Mesenchymal stem cell (in vitro differentiated cells and primary cell): ENCODE measurements at regions not wholly inside any gene's neighbourhood (a gene's known extent, or its start where the extent isn't known, plus 50 kb on each side); places are given as distances from the start of the nearest gene placed in this dataset.

Experiments
- DNase-seq: peaks from one replicate; pipeline ENCODE4 v3.0.0-alpha.2; 2013
- H2AFZ ChIP-seq: one replicate; pipeline ENCODE4 v1.6.1; 2013; ENCODE audit warnings: low read depth, mild to moderate bottlenecking, control low read depth, inconsistent platforms, low read length, moderate library complexity
- H2AK5ac ChIP-seq: 2 replicates; pipeline ENCODE4 v1.6.1; 2013; ENCODE audit warnings: low read length, moderate library complexity, mild to moderate bottlenecking, inconsistent platforms; ENCODE audit not compliant: severe bottlenecking
- H2BK120ac ChIP-seq: one replicate; pipeline ENCODE4 v1.6.1; 2013; ENCODE audit warnings: low read depth, mild to moderate bottlenecking, inconsistent platforms, low read length, moderate library complexity
- H2BK12ac ChIP-seq, 2 experiments: one replicate each; pipeline ENCODE4 v1.6.1; 2013; ENCODE audit warnings: inconsistent platforms in 2 of 2, low read length in 2 of 2, mild to moderate bottlenecking in 2 of 2, moderate library complexity in 2 of 2, control low read depth in 1 of 2
- H2BK15ac ChIP-seq: one replicate; pipeline ENCODE4 v1.6.1; 2013; ENCODE audit warnings: mild to moderate bottlenecking, low read depth, inconsistent platforms; ENCODE audit not compliant: poor library complexity, severe bottlenecking
- H2BK5ac ChIP-seq: 2 replicates; pipeline ENCODE4 v1.6.1; 2013; ENCODE audit warnings: low read depth, mild to moderate bottlenecking, low read length, control low read depth, inconsistent platforms; ENCODE audit not compliant: poor library complexity, severe bottlenecking
- H3K14ac ChIP-seq, 2 experiments: one replicate each; pipeline ENCODE4 v1.6.1; 2013; ENCODE audit warnings: inconsistent platforms in 2 of 2, low read length in 2 of 2, control low read depth in 1 of 2, mild to moderate bottlenecking in 1 of 2, moderate library complexity in 1 of 2
- H3K18ac ChIP-seq, 2 experiments: one replicate each; pipeline ENCODE4 v1.6.1; 2013; ENCODE audit warnings: inconsistent platforms in 2 of 2, low read length in 2 of 2, control low read depth in 1 of 2, low read depth in 1 of 2, mild to moderate bottlenecking in 1 of 2
- H3K23ac ChIP-seq, 2 experiments: one replicate each; pipeline ENCODE4 v1.6.1; 2013; ENCODE audit warnings: inconsistent platforms in 2 of 2, low read length in 2 of 2, mild to moderate bottlenecking in 2 of 2, moderate library complexity in 2 of 2, control low read depth in 1 of 2
- H3K27ac ChIP-seq: 2 replicates; pipeline ENCODE4 v1.5.1; 2013; ENCODE audit warnings: mild to moderate bottlenecking, moderate library complexity, low read length, control low read depth, inconsistent platforms; ENCODE audit not compliant: poor library complexity, severe bottlenecking
- H3K27me3 ChIP-seq, 2 experiments: 2 replicates each; pipeline versions ENCODE4 v1.6.1 to v1.7.0; 2013; ENCODE audit warnings: low read length in 2 of 2, mild to moderate bottlenecking in 2 of 2, moderate library complexity in 2 of 2, control low read depth in 1 of 2, inconsistent platforms in 1 of 2; ENCODE audit not compliant: control insufficient read depth in 1 of 2, insufficient read depth in 1 of 2
- H3K36me3 ChIP-seq, 2 experiments: 2 replicates each; pipeline versions ENCODE4 v1.6.1 to v1.7.0; 2013; ENCODE audit warnings: low read length in 2 of 2, control low read depth in 1 of 2, inconsistent platforms in 1 of 2, low read depth in 1 of 2, mild to moderate bottlenecking in 1 of 2; ENCODE audit not compliant: insufficient read depth in 2 of 2, control insufficient read depth in 1 of 2
- H3K4ac ChIP-seq, 2 experiments: one replicate each; pipeline ENCODE4 v1.6.1; 2013; ENCODE audit warnings: inconsistent platforms in 2 of 2, low read length in 2 of 2, mild to moderate bottlenecking in 2 of 2, moderate library complexity in 2 of 2, control low read depth in 1 of 2, low read depth in 1 of 2
- H3K4me1 ChIP-seq: 2 replicates; pipeline ENCODE4 v1.6.1; 2013; ENCODE audit warnings: low read depth, low read length, control low read depth; ENCODE audit not compliant: control insufficient read depth, insufficient read depth
- H3K4me2 ChIP-seq: 2 replicates; pipeline ENCODE4 v1.6.1; 2013; ENCODE audit warnings: low read length, mild to moderate bottlenecking, inconsistent platforms; ENCODE audit not compliant: poor library complexity, severe bottlenecking
- H3K4me3 ChIP-seq, 2 experiments: 2 replicates each; pipeline versions ENCODE4 v1.5.1 to v1.7.0; 2013; ENCODE audit warnings: low read length in 2 of 2, mild to moderate bottlenecking in 2 of 2, control low read depth in 1 of 2, low read depth in 1 of 2; ENCODE audit not compliant: insufficient read depth in 1 of 2
- H3K79me1 ChIP-seq: replicated peaks from 2 replicates; pipeline ENCODE4 v1.6.1; 2013; ENCODE audit warnings: mild to moderate bottlenecking, control low read depth, low read length, inconsistent platforms; ENCODE audit not compliant: poor library complexity, severe bottlenecking
- H3K9ac ChIP-seq: 2 replicates; pipeline ENCODE4 v1.7.0; 2013; ENCODE audit warnings: mild to moderate bottlenecking, low read length, moderate library complexity
- H3K9me3 ChIP-seq: 2 replicates; pipeline ENCODE4 v1.7.0; 2013; ENCODE audit warnings: mild to moderate bottlenecking, low read length; ENCODE audit not compliant: control insufficient read depth
- H4K8ac ChIP-seq: one replicate; pipeline ENCODE4 v1.6.1; 2013; ENCODE audit warnings: inconsistent platforms, mild to moderate bottlenecking, low read length, moderate library complexity
- H4K91ac ChIP-seq: one replicate; pipeline ENCODE4 v1.6.1; 2013; ENCODE audit warnings: mild to moderate bottlenecking, low read length, inconsistent platforms
- WGBS: methylation state at CpG from one replicate; pipeline ENCODE4 v1.1.7; 2013; ENCODE audit warnings: mixed read lengths; 5-methylcytosine and 5-hydroxymethylcytosine counted together

DNA sequence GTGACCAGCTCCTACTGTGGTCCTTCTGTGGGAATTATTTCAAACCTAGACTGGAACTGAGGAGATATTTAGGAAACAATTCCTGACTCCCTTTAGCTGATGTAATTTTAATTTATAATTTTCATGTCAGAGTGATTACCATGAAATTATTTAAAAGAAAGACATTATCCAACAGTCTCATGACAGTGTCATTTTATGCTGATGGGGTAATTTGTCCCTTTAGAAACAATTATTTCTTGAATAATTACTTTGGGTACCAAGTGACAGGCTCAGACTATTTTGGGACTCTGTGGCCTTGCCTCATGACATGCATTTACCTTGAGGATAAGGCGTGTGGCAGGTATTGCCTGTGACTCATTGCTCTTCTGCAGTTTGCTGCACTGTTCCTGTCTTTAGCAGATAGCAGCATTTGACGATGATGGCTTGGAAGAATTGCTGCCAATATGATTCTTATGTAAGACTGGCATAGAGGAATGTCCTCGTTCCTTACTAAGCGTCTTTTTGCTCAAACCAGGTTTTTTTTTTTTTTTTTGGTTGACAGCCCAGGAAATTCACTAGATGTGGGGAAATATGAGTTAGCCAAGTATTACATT, 206.0 kb upstream of the HMCN1 start:
- no peak overlapping the region for H3K18ac ChIP-seq
- H4K8ac ChIP-seq: no peak overlapping the region
- no peak for DNase-seq
- H3K36me3 ChIP-seq: no peaks in the 10 kb centered on the region
- no peaks in the 10 kb centered on the region for H3K79me1 ChIP-seq
- no peak overlapping the region for H3K4me2 ChIP-seq
- H2BK12ac ChIP-seq: no peak overlapping the region
- H3K9ac ChIP-seq: no peak overlapping the region
- H3K4ac ChIP-seq: no peak overlapping the region
- no peak overlapping the region for H3K14ac ChIP-seq
- no peak overlapping the region for H2AFZ ChIP-seq
- H2AK5ac ChIP-seq: no peak overlapping the region
- no peaks in the 10 kb centered on the region for H3K9me3 ChIP-seq
- H3K4me3 ChIP-seq: no peak overlapping the region
- H2BK120ac ChIP-seq: no peak overlapping the region
- H3K4me1 ChIP-seq: no peaks in the 10 kb centered on the region
- H2BK15ac ChIP-seq: no peak overlapping the region
- 94% methylated on average over 4 of the region's 4 CpGs for WGBS
- H3K27ac ChIP-seq: no peak overlapping the region
- no peak overlapping the region for H3K23ac ChIP-seq
- H3K27me3 ChIP-seq: no peaks in the 10 kb centered on the region
- no peak overlapping the region for H2BK5ac ChIP-seq
- no peak overlapping the region for H4K91ac ChIP-seq

DNA sequence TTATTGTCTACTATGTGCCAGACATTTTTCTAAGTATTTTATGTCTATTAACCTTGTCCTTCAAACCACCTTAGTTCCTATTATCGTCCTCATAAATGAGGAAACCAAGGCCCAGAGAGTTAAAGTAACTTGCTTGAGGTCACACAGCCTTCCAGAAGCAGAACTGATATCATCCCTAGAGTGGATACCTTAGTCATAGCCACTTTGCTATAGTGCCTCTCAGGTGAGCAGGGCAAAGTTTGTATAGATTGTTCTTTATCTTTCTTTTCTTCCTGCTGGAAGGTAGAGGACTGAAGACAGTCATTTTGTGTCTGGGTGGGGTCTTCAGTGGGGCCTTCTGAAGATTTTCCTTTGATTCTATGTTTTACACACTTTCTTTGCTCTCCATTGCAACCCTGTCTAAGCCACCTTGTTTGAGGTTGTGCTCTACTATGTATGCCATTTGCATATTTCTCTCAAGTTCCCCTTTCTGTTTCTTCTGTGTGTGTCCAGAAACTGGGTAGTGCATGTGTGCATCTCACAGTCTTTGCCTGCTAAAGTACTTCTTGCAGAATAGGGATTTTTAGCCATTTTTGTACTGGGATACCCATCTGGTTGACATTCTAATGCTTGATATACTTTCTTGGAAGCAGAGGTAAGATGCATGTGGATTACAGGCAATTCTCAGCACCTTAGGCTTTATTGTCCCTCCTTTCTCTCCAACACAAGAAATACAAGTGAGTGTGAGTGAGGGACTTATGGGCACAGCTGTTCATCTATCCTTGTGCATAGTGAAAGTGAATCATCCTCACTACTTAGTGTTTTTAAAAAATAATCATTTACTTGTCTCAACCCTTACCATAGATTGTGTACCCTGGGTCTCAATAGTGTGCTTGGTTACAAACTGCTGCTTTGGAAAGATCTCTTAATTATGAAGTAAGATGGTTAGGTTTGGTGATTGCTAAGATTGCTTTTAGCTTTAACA, 207.6 kb upstream of the HMCN1 start:
- Histone ChIP-seq H3K9me3 (no peaks in the 10 kb centered on the region), H2AFZ (no peak overlapping the region), H3K4me1 (no peaks in the 10 kb centered on the region), H2BK5ac (no peak overlapping the region), H3K79me1 (no peaks in the 10 kb centered on the region), H3K9ac (no peak overlapping the region), H3K36me3 (no peaks in the 10 kb centered on the region), H2AK5ac (no peak overlapping the region), H4K8ac (no peak overlapping the region), H3K4me3 (no peak overlapping the region), H2BK15ac (no peak overlapping the region), H3K4ac (no peak overlapping the region), H3K18ac (no peak overlapping the region), H3K4me2 (no peak overlapping the region), H3K27ac (no peak overlapping the region), H2BK120ac (no peak overlapping the region), H4K91ac (no peak overlapping the region), H3K14ac (no peak overlapping the region), H2BK12ac (no peak overlapping the region), H3K23ac (no peak overlapping the region), H3K27me3 (no peaks in the 10 kb centered on the region)
- WGBS: 100% methylated on average over 1 of the region's 1 CpG
- no peak for DNase-seq

- Histone ChIP-seq H2BK12ac (no peak overlapping the region), H2BK5ac (no peak overlapping the region), H2BK15ac (no peak overlapping the region), H2BK120ac (no peak overlapping the region), H3K9me3 (peaks cover 11% of the 10 kb centered on the region), H4K91ac (no peak overlapping the region), H3K79me1 (no peaks in the 10 kb centered on the region), H3K14ac (no peak overlapping the region), H4K8ac (no peak overlapping the region), H3K4me2 (no peak overlapping the region), H2AFZ (no peak overlapping the region), H3K18ac (no peak overlapping the region), H3K4me3 (no peak overlapping the region), H2AK5ac (no peak overlapping the region), H3K23ac (no peak overlapping the region), H3K27me3 (no peaks in the 10 kb centered on the region), H3K9ac (no peak overlapping the region), H3K36me3 (no peaks in the 10 kb centered on the region), H3K4me1 (no peaks in the 10 kb centered on the region), H3K4ac (no peak overlapping the region), H3K27ac (no peak overlapping the region)
- WGBS: 60% methylated on average over 2 of the region's 2 CpGs
- peak; percentile 40 for DNase-seq
These were observed 203.3 kb upstream of the IVNS1ABP start for GRCh38 chr1:185520188-185520920.
